Panc1 (cell line): ENCODE measurements at regions not wholly inside any gene's neighbourhood (a gene's known extent, or its start where the extent isn't known, plus 50 kb on each side); places are given as distances from the start of the nearest gene placed in this dataset.

Experiments
- ATAC-seq: fragments of 200-7000 bp; cut with Tn5 transposase; 2 replicates; pipeline ENCODE4 v1.9.1; 2020; ENCODE audit warnings: mild to moderate bottlenecking, moderate library complexity
- BruUV-seq: library from RNA; stranded (reverse); fragments of 400-500 nt; replicated peaks from 2 replicates; lab custom pipeline; 2021; lab: Mats Ljungman, UMichigan
- CTCF ChIA-PET: fragments of 300-600 bp; sonication (Branson Sonifier 250); formaldehyde crosslinking; loops from one replicate; lab custom pipeline; 2022; ENCODE audit warnings: antibody characterized with exemption; lab: Charles Lee
- POLR2A ChIA-PET: fragments of 300-600 bp; sonication (Branson Sonifier 250); formaldehyde crosslinking; loops from one replicate; lab custom pipeline; 2022; ENCODE audit warnings: antibody characterized with exemption; lab: Charles Lee
- DNase-seq: peaks from one replicate; pipeline ENCODE4 v3.0.0-alpha.2; 2010; ENCODE audit warnings: low read depth, low spot score
- H3K27ac ChIP-seq: 2 replicates; pipeline ENCODE4 v1.5.1; 2011; ENCODE audit warnings: mild to moderate bottlenecking, low read length, inconsistent platforms
- H3K27me3 ChIP-seq: fragments of 200-500 bp; sonication (Bioruptor generic); 2 replicates; pipeline ENCODE4 v1.6.0; 2014; ENCODE audit warnings: low read length, inconsistent platforms; ENCODE audit not compliant: control insufficient read depth, insufficient read depth
- H3K36me3 ChIP-seq: fragments of 200-500 bp; sonication (Bioruptor generic); 2 replicates; pipeline ENCODE4 v1.5.1; 2014; ENCODE audit warnings: inconsistent platforms, mild to moderate bottlenecking, low read length, moderate library complexity; ENCODE audit not compliant: control insufficient read depth, insufficient read depth
- H3K4me1 ChIP-seq: 2 replicates; pipeline ENCODE4 v1.5.1; 2011; ENCODE audit warnings: inconsistent platforms, mild to moderate bottlenecking, low read length, moderate library complexity; ENCODE audit not compliant: control insufficient read depth, insufficient read depth
- H3K4me3 ChIP-seq, 2 experiments: 2 replicates each; pipeline ENCODE4 v1.5.1; 2011 to 2012; ENCODE audit warnings: low read depth in 2 of 2, low read length in 2 of 2, mild to moderate bottlenecking in 2 of 2, inconsistent platforms in 1 of 2, moderate library complexity in 1 of 2
- H3K9me3 ChIP-seq: fragments of 200-500 bp; sonication (Bioruptor generic); 2 replicates; pipeline ENCODE4 v1.5.1; 2014; ENCODE audit warnings: low read depth, mild to moderate bottlenecking, inconsistent platforms, low read length, moderate library complexity; ENCODE audit not compliant: control insufficient read depth, insufficient read depth
- POLR2AphosphoS5 ChIP-seq: IDR thresholded peaks from 2 replicates; pipeline ENCODE4 v1.6.1; 2012; ENCODE audit warnings: mild to moderate bottlenecking, low read depth, low read length, moderate library complexity
- SIN3A ChIP-seq: IDR thresholded peaks from 2 replicates; pipeline ENCODE4 v1.6.1; 2012; ENCODE audit warnings: low read depth, mild to moderate bottlenecking, low read length, moderate library complexity, borderline replicate concordance; ENCODE audit not compliant: insufficient read depth
- TCF7L2 ChIP-seq: IDR thresholded peaks from 2 replicates; pipeline ENCODE4 v1.6.1; 2011; ENCODE audit warnings: mild to moderate bottlenecking, low read depth, low read length, inconsistent platforms
- in situ Hi-C: cut with HindIII; loops from 2 replicates; pipeline ENCODE4 v1.10.0; 2016; ENCODE audit warnings: low sequenced_read_pairs, low pct_unique_long_range_greater_than_20kb
- intact Hi-C: fragments of 100-400 bp; cut with micrococcal nuclease; formaldehyde crosslinking; loops from one replicate; pipeline ENCODE4 v1.10.0; 2022; ENCODE audit not compliant: unreplicated experiment
- TF ChIP-seq, protein P1 (sequence below), 2 experiments: IDR thresholded peaks; 2 replicates each; pipeline ENCODE4 v1.6.1; 2011 to 2012; ENCODE audit warnings: low read depth in 2 of 2, control low read depth in 1 of 2, low read length in 1 of 2, mild to moderate bottlenecking in 1 of 2, moderate library complexity in 1 of 2; ENCODE audit not compliant: insufficient read depth in 1 of 2
- TF ChIP-seq, protein P2 (sequence below): fragments of 450-650 bp; IDR thresholded peaks from 2 replicates; pipeline ENCODE4 v1.5.1; 2017; ENCODE audit warnings: mild to moderate bottlenecking

DNA sequence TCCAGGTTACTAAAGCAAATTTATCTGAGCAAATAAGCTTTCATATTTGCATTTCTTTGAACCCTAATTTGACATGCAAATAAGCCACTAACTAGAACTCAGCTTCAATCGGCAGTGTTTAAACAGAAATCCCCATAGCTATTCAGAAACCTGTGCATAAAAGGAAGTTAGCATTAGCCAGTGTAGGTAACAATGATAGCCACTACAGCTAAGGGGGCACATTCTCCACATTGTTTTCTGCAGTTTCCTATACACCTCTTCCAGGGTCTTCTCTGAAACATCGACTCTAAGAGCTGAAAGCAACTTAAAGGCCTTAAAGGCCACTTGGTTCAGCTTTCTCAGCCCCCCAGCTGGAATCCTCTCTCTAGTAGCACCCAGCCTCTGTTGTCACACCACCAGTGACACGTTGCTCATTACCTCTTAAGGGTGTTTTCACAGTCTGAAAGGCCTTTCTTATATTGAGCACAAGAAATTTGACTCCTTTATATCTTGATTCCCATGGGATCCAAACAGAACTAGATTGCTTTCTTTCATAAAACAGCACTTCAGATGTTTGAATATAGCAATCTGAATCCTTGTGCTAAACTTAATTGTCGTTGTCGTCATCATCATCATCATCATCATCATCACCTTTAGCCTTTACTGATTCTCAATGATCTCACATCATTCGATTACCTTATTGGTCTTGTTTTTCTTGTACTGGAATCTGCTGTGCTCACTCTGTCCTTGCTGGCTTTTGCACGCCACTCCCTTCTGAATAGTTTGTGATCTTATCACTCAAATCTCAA, 93.9 kb upstream of the DAB1 start:
- H3K4me1 ChIP-seq = no peaks in the 10 kb centered on the region
- H3K4me3 ChIP-seq = no peak overlapping the region
- H3K36me3 ChIP-seq = no peaks in the 10 kb centered on the region
- CTCF ChIA-PET = no interaction called here
- no TSS peak for BruUV-seq
- no peak overlapping the region for H3K27ac ChIP-seq
- no peak for ATAC-seq
- H3K9me3 ChIP-seq = no peaks in the 10 kb centered on the region
- in situ Hi-C loops (no loop called here), intact Hi-C loops (no loop called here)
- DNase-seq = no peak
- H3K27me3 ChIP-seq = no peaks in the 10 kb centered on the region
- TF ChIP-seq TCF7L2 (no peak), POLR2AphosphoS5 (no peak), SIN3A (no peak)
- TF ChIP-seq, protein P1, sequence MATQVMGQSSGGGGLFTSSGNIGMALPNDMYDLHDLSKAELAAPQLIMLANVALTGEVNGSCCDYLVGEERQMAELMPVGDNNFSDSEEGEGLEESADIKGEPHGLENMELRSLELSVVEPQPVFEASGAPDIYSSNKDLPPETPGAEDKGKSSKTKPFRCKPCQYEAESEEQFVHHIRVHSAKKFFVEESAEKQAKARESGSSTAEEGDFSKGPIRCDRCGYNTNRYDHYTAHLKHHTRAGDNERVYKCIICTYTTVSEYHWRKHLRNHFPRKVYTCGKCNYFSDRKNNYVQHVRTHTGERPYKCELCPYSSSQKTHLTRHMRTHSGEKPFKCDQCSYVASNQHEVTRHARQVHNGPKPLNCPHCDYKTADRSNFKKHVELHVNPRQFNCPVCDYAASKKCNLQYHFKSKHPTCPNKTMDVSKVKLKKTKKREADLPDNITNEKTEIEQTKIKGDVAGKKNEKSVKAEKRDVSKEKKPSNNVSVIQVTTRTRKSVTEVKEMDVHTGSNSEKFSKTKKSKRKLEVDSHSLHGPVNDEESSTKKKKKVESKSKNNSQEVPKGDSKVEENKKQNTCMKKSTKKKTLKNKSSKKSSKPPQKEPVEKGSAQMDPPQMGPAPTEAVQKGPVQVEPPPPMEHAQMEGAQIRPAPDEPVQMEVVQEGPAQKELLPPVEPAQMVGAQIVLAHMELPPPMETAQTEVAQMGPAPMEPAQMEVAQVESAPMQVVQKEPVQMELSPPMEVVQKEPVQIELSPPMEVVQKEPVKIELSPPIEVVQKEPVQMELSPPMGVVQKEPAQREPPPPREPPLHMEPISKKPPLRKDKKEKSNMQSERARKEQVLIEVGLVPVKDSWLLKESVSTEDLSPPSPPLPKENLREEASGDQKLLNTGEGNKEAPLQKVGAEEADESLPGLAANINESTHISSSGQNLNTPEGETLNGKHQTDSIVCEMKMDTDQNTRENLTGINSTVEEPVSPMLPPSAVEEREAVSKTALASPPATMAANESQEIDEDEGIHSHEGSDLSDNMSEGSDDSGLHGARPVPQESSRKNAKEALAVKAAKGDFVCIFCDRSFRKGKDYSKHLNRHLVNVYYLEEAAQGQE (IDR thresholded peaks at IDR 0.05; ENCODE audit: insufficient read depth in 1 of 2, low read depth in 2 of 2, low read length in 1 of 2) = no peak
- TF ChIP-seq, protein P2, sequence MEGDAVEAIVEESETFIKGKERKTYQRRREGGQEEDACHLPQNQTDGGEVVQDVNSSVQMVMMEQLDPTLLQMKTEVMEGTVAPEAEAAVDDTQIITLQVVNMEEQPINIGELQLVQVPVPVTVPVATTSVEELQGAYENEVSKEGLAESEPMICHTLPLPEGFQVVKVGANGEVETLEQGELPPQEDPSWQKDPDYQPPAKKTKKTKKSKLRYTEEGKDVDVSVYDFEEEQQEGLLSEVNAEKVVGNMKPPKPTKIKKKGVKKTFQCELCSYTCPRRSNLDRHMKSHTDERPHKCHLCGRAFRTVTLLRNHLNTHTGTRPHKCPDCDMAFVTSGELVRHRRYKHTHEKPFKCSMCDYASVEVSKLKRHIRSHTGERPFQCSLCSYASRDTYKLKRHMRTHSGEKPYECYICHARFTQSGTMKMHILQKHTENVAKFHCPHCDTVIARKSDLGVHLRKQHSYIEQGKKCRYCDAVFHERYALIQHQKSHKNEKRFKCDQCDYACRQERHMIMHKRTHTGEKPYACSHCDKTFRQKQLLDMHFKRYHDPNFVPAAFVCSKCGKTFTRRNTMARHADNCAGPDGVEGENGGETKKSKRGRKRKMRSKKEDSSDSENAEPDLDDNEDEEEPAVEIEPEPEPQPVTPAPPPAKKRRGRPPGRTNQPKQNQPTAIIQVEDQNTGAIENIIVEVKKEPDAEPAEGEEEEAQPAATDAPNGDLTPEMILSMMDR = no peak
- POLR2A ChIA-PET = no interaction called here

DNA sequence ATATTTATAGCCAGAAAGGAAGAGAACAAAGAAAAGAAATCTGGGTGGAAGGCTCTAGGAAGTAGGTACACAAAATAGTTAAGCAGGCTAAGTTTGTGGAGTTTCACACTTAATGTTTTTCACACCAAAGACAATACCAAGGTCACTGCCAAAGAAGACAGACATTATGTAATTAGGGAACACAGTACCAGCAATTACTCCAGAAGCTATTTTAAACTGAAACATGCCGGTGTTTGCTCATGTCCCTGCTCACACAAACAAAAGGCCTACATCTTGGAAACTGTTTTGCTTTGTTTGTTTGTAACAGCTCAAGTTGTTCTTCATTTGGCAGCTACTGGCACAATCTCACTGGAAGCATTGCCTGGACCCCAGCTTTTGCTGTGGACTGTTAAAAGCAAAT, 88.5 kb upstream of the DAB1 start:
- H3K27ac ChIP-seq = no peak overlapping the region
- POLR2A ChIA-PET = no interaction called here
- ATAC-seq (no peak), DNase-seq (no peak)
- CTCF ChIA-PET = no interaction called here
- H3K27me3 ChIP-seq = no peaks in the 10 kb centered on the region
- no peaks in the 10 kb centered on the region for H3K36me3 ChIP-seq
- no peak overlapping the region for H3K4me3 ChIP-seq
- intact Hi-C loops = no loop called here
- no peaks in the 10 kb centered on the region for H3K4me1 ChIP-seq
- H3K9me3 ChIP-seq = no peaks in the 10 kb centered on the region
- in situ Hi-C loops = no loop called here
- no TSS peak for BruUV-seq
- TF ChIP-seq SIN3A (no peak), TCF7L2 (no peak), POLR2AphosphoS5 (no peak)
- TF ChIP-seq, protein P1 (IDR thresholded peaks at IDR 0.05; ENCODE audit: insufficient read depth in 1 of 2, low read depth in 2 of 2, low read length in 1 of 2) = no peak
- TF ChIP-seq, protein P2 = no peak
